Choroid plexus epithelial cell (primary cell): ENCODE measurements at regions not wholly inside any gene's neighbourhood (a gene's known extent, or its start where the extent isn't known, plus 50 kb on each side); places are given as distances from the start of the nearest gene placed in this dataset.

Experiments
- DNase-seq: peaks from one replicate; pipeline ENCODE4 v3.0.0-alpha.2; 2010; ENCODE audit warnings: low read depth
- H3K4me3 ChIP-seq: 2 replicates; pipeline ENCODE4 v1.5.1; 2011; ENCODE audit warnings: low read depth, mild to moderate bottlenecking, control low read depth, low read length, moderate library complexity
- TF ChIP-seq, protein P1 (sequence below): conservative IDR thresholded peaks from 2 replicates; pipeline ENCODE4 v1.5.1; 2011; ENCODE audit warnings: low read depth, mild to moderate bottlenecking, control low read depth, inconsistent platforms, low read length, moderate library complexity

DNA sequence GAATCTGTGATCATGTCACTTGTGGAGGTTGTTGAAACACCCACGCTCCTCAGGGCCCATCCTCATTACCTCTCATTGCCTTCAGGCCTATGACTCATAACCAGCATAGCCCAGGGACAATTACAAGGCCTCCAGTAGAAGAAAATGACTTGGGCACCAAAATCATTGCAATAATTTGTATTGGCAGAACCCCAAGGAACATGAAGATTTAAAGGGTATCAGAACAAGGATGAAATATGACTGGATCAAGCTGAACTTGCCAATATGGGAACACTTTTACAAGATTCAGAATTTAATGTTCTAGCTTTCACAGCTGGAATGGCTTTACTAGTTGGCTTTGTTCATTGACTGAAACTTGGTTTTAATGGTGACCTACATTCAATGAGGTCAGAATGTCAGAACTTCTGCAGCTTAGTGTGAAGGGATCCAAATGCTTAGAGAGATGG lies 156.4 kb downstream of the COPS8 start:
- TF ChIP-seq, protein P1, sequence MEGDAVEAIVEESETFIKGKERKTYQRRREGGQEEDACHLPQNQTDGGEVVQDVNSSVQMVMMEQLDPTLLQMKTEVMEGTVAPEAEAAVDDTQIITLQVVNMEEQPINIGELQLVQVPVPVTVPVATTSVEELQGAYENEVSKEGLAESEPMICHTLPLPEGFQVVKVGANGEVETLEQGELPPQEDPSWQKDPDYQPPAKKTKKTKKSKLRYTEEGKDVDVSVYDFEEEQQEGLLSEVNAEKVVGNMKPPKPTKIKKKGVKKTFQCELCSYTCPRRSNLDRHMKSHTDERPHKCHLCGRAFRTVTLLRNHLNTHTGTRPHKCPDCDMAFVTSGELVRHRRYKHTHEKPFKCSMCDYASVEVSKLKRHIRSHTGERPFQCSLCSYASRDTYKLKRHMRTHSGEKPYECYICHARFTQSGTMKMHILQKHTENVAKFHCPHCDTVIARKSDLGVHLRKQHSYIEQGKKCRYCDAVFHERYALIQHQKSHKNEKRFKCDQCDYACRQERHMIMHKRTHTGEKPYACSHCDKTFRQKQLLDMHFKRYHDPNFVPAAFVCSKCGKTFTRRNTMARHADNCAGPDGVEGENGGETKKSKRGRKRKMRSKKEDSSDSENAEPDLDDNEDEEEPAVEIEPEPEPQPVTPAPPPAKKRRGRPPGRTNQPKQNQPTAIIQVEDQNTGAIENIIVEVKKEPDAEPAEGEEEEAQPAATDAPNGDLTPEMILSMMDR, result no peak
- DNase-seq, result no peak
- H3K4me3 ChIP-seq, result no peak overlapping the region

DNA sequence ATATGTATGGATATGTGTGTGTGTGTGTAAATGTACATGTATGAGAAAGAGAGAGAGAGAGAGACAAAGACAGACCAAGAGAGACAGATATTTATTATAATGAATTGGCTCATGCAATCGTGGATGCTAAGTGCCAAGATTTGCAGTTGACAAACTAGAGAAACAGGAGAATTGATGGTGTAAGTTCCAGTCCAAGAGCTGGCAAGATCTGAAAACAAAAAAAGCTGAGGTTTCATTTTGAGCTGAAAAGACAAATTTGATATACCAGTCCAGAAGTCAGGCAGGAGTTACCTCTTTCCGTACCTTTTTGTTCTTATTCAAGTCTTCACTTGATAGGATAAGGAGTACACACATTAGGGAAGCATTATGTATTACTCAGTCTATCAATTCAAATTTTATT lies 157.8 kb downstream of the COPS8 start:
- TF ChIP-seq, protein P1, result no peak
- DNase-seq, result no peak
- H3K4me3 ChIP-seq, result no peak overlapping the region

DNA sequence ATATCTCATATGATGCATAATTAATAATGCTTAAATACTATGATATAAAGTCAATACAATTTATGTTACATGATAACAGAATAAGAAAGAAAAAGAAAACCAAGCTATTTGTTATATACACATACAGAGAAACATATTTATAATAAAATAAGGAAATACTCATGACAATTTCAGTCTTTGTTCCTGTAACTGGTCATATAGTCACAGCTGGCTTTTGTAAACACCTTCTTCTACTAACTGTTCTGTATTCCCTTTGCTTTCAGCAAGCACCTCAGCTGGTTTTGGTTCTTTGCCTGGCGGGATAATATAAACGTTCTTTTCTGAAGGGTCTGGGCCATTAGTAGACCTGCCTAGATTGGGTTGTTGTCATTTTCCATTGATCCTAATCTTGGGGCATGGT lies 158.5 kb downstream of the COPS8 start:
- TF ChIP-seq, protein P1, result no peak
- DNase-seq, result no peak
- H3K4me3 ChIP-seq, result no peak overlapping the region

DNA sequence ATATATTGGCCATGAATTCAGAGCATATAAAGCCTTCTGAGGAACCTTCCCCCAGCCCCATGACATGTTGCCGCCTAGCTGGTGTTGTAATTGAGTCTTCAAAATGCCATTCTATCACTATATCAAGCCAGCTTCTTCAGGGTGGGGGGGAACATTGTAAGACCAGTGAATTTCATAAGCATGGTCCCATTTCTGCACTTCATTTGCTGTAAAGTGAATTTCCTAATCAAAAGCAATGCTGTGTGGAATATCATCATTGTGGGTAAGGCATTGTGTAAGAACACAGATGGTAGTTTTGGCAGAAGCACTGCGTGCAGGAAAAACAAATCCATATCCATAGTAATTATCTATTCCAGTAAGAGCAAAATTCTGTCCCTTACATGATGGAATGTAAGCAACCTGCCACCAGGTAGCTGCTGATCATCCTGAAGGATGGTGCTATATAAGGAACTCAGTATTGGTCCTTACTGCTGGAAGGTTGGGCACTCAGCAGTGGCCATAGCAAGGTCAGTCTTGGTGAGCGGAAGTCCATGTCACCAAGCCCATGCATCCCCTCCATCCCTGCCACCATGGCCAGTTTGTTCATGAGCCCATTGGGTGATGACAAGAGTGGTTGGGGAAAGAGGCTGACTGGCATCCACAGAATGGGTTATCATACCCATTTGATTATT lies 159.4 kb downstream of the COPS8 start:
- peak; percentile 92 for DNase-seq
- no peak overlapping the region for H3K4me3 ChIP-seq
- TF ChIP-seq, protein P1, result no peak

DNA sequence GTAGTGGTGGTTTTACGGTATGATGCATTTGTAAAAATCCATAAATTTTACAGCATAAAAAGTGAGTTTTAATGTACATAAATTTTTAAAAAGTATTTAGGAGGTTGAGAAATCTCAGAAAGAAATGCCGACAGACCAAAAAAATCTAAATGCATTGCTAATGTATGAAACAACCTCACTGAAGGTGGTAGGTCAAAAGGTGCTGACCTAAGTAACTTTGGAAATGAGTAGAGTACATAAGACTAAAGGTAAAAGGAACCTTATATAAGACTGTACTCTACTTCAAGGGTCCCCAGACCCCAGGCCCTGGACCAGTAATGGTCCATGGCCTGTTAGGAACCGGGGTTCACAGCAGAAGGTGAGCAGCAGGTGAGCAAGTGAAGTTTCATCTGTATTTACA lies 163.4 kb downstream of the COL6A3 start:
- H3K4me3 ChIP-seq, result no peak overlapping the region
- TF ChIP-seq, protein P1, result no peak
- no peak for DNase-seq

DNA sequence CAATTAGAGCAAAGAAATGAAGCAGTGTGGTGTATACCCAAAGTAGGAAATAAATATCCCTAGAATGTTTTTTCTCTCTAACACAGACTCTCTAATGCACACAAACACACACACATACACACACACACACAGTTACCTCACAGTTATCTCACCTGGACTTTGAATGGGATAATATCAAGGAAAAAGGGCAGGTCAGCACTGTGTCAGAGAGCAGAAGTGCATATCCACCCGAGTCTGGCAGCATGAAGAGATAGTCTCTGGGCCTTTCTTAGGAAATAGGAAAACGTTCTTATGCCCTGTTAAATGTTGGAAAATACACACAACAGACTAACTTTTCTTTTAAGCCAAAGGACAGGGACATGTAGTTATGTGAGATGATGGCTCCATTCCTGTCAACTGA lies 162.0 kb downstream of the COL6A3 start:
- no peak for DNase-seq
- no peak overlapping the region for H3K4me3 ChIP-seq
- TF ChIP-seq, protein P1, result no peak

DNA sequence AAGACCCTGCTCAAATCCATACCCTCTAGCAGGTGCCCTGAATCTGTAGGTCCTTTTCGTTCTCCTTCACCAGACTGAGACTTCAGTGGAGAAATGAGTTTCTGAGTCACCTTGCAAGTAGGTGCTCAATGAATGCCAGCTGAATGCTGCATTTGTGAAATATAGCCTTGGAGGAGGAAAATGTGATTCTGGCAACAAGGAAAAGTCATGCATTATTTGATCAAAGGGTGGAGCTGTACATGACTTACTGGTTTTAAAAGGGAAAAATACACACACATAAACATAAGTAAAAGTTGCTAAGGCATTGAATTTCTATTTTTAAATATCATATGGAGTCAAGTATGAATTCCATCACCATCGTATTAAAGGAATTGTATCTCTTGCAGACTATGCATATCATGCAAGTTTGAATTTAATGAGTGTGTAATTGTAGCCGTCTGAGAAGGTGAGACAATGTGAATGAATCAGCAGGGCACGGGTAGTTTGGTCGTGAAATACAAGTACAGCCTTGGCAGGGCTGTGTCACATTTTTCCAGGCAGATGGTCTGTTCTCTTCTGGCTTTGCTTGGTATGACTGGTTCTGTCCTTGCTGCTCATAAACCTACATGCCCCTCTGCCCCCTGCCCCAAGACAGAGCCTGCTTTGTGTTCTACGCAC lies 160.8 kb downstream of the COL6A3 start:
- TF ChIP-seq, protein P1, result no peak
- DNase-seq, result no peak
- H3K4me3 ChIP-seq, result no peak overlapping the region
